NB4 (cell line): ENCODE measurements at regions not wholly inside any gene's neighbourhood (a gene's known extent, or its start where the extent isn't known, plus 50 kb on each side); places are given as distances from the start of the nearest gene placed in this dataset.

Experiments
- CTCF ChIP-seq: IDR thresholded peaks from one replicate; pipeline ENCODE4 v1.5.1; 2012; ENCODE audit warnings: low read depth, low read length
- MYC ChIP-seq: IDR thresholded peaks from 2 replicates; pipeline ENCODE4 v1.6.1; 2011; ENCODE audit warnings: low read depth, low read length
- POLR2A ChIP-seq: IDR thresholded peaks from 2 replicates; pipeline ENCODE4 v1.6.1; 2011; ENCODE audit warnings: mild to moderate bottlenecking; ENCODE audit not compliant: insufficient read length; ENCODE audit errors: extremely low read depth

DNA sequence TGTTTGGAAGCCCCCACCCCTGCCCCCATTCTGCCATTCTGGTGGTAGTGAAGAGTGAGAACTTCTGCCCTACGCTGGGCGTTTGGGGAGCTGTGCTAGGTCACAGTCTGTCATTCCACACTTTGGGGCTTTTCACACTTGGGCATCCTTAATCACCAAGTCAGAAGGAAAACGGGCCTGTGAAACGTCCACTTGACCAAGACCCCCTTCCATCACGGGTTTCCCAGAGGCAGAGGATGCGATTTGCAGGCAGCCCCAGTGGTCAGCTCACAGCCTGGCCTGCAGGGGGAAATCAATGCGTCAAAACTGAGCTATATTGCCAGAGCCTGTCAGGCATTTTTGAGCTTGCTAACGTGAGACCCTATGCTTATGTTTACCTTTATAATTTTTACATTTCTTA, 663.3 kb upstream of the MGMT start:
- TF ChIP-seq CTCF = no peak
- TF ChIP-seq MYC = no peak
- TF ChIP-seq POLR2A = no peak
